ENCODE measurements at regions not wholly inside any gene's neighbourhood (a gene's known extent, or its start where the extent isn't known, plus 50 kb on each side); places are given as distances from the start of the nearest gene placed in this dataset.

GRCh38 chr20:39643292-39643691, 681.1 kb downstream of the DHX35 start:
- Histone ChIP-seq H3K56ac (replicated peaks; ENCODE audit: insufficient read length, low read depth, low read length) (no peak overlapping the region), H3K9me3 (ENCODE audit: insufficient read depth in 2 of 2, low read depth in 1 of 2, low read length in 1 of 2) (no peaks in the 10 kb centered on the region), H3K27ac (ENCODE audit: low read depth, low read length) (no peak overlapping the region), H3K9ac (replicated peaks in 1 of 4; ENCODE audit: extremely low read depth in 1 of 4, low read depth in 3 of 4, low read length in 3 of 4) (no peak overlapping the region), H3K18ac (ENCODE audit: extremely low read depth, low read length) (no peak overlapping the region), H3K79me1 (ENCODE audit: low read depth, low read length) (no peaks in the 10 kb centered on the region), H2BK15ac (ENCODE audit: low read length) (no peak overlapping the region), H2BK20ac (ENCODE audit: low read length) (no peak overlapping the region), H2AK5ac (ENCODE audit: low read depth, low read length) (no peak overlapping the region), H3K4me1 (replicated peaks in 1 of 4; ENCODE audit: control insufficient read depth in 3 of 4, insufficient read depth in 4 of 4, low read length in 3 of 4) (peaks cover 0 to 5% (median 0%) of the 10 kb centered on the region in 4 experiments; a peak in 1 of 7 replicates), H3K4me3 (ENCODE audit: extremely low read depth in 1 of 4, insufficient read depth in 2 of 4, low read depth in 3 of 4, low read length in 4 of 4) (no peak overlapping the region), H3K14ac (ENCODE audit: insufficient read length) (no peak overlapping the region), H3K4ac (replicated peaks; ENCODE audit: insufficient read length, low read depth, low read length) (no peak overlapping the region), H3K4me2 (ENCODE audit: insufficient read depth in 1 of 2, low read depth in 2 of 2, low read length in 2 of 2) (no peak overlapping the region), H4K91ac (replicated peaks; ENCODE audit: insufficient read length, low read length) (no peak overlapping the region), H3K23ac (ENCODE audit: insufficient read length) (no peak overlapping the region), H3K27me3 (replicated peaks in 1 of 4; ENCODE audit: control insufficient read depth in 3 of 4, extremely low read depth in 1 of 4, insufficient read depth in 3 of 4, low read length in 3 of 4) (no peaks in the 10 kb centered on the region), H2BK12ac (ENCODE audit: low read depth, low read length) (no peak overlapping the region), H4K5ac (ENCODE audit: insufficient read length, low read depth, low read length) (no peak overlapping the region), H2BK5ac (ENCODE audit: low read depth, low read length) (no peak overlapping the region), H2BK120ac (replicated peaks; ENCODE audit: low read depth, low read length) (no peak overlapping the region), H3K36me3 (ENCODE audit: control insufficient read depth in 2 of 4, insufficient read depth in 4 of 4, low read length in 3 of 4) (no peaks in the 10 kb centered on the region), H4K20me1 (replicated peaks in 1 of 2; ENCODE audit: control insufficient read depth in 1 of 2, insufficient read depth in 2 of 2, low read length in 2 of 2) (no peaks in the 10 kb centered on the region), H3K23me2 (ENCODE audit: low read depth, low read length) (no peaks in the 10 kb centered on the region), H4K8ac (ENCODE audit: extremely low read depth, insufficient read depth, low read length) (no peak overlapping the region), H2AFZ (ENCODE audit: low read length) (no peak overlapping the region; the same call in 1 of the 2 replicates), H3K79me2 (ENCODE audit: control insufficient read depth in 1 of 2, insufficient read depth in 2 of 2, low read length in 2 of 2) (no peaks in the 10 kb centered on the region)
- 83% methylated on average over 1 of the region's 1 CpG; no CpG with 5 or more reads in 1 of the 2 experiments for WGBS, 2 experiments (ENCODE audit: extremely low coverage in 1 of 2, insufficient coverage in 1 of 2, insufficient read length in 1 of 2, insufficient replicate concordance in 2 of 2, low coverage in 1 of 2, low lambda C conversion rate in 2 of 2, missing lambda C conversion rate in 1 of 2)
- ChIA-PET POLR2A (ENCODE audit: partially characterized antibody) (no interaction called here), CTCF (ENCODE audit: partially characterized antibody) (interaction anchor here (1.2 to 1.7 kb wide), 2 partner anchors 10 to 17 kb away, joined by 3 to 4 read pairs; no protein-coding TSS in a partner anchor)
- TF ChIP-seq SAP30 (IDR thresholded peaks at IDR 0.05; ENCODE audit: insufficient read depth, insufficient replicate concordance, low read length) (no peak), RXRA (IDR thresholded peaks at IDR 0.05; ENCODE audit: insufficient read depth, low read depth, low read length) (no peak), GTF2F1 (IDR thresholded peaks at IDR 0.05; ENCODE audit: borderline replicate concordance, low read depth, low read length) (no peak), TAF1 (IDR thresholded peaks at IDR 0.05; ENCODE audit: low read depth, low read length) (no peak), CREB1 (IDR thresholded peaks at IDR 0.05) (no peak), BRCA1 (IDR thresholded peaks at IDR 0.05; ENCODE audit: low read depth, low read length) (no peak), RNF2 (IDR thresholded peaks at IDR 0.05; ENCODE audit: borderline replicate concordance, low read depth, low read length, missing control alignments, poor library complexity, severe bottlenecking) (no peak), SIN3A (conservative IDR thresholded peaks at IDR 0.05 in 1 of 2, IDR thresholded peaks at IDR 0.05 in 1 of 2; ENCODE audit: low read depth in 1 of 2, low read length in 2 of 2) (no peak), CHD2 (IDR thresholded peaks at IDR 0.05; ENCODE audit: low read length) (no peak), NRF1 (IDR thresholded peaks at IDR 0.05; ENCODE audit: low read depth, low read length) (no peak), JUND (IDR thresholded peaks at IDR 0.05; ENCODE audit: low read length) (no peak), FOSL1 (IDR thresholded peaks at IDR 0.05; ENCODE audit: insufficient read depth, low read depth, low read length) (no peak), TEAD4 (IDR thresholded peaks at IDR 0.05; ENCODE audit: low read depth, low read length) (no peak), CTBP2 (IDR thresholded peaks at IDR 0.05; ENCODE audit: borderline replicate concordance, insufficient read depth, insufficient read length, low read length) (no peak), NANOG (IDR thresholded peaks at IDR 0.05; ENCODE audit: insufficient read depth, low read depth, low read length, poor library complexity, severe bottlenecking) (no peak)
- FAIRE-seq = no peak
- DNase-seq (ENCODE audit: low read depth in 1 of 2, low spot score in 2 of 2) = no peak
